Lower leg skin (tissue), 3 donors: ENCODE measurements at regions not wholly inside any gene's neighbourhood (a gene's known extent, or its start where the extent isn't known, plus 50 kb on each side); places are given as distances from the start of the nearest gene placed in this dataset.

Source experiments
- POLR2A ChIP-seq, 2 donors: fragments of 450-650 bp; IDR thresholded peaks; one replicate each; pipeline ENCODE4 v1.6.1; 2016 to 2017; ENCODE audit warnings: antibody characterized with exemption in 2 of 2, mild to moderate bottlenecking in 1 of 2, moderate library complexity in 1 of 2
- TF ChIP-seq, protein P1 (sequence below), 3 donors: fragments of 450-650 bp; IDR thresholded peaks; one replicate each; pipeline ENCODE4 v1.5.1; 2016; ENCODE audit warnings: antibody characterized with exemption in 3 of 3, mild to moderate bottlenecking in 3 of 3, moderate library complexity in 2 of 3

DNA sequence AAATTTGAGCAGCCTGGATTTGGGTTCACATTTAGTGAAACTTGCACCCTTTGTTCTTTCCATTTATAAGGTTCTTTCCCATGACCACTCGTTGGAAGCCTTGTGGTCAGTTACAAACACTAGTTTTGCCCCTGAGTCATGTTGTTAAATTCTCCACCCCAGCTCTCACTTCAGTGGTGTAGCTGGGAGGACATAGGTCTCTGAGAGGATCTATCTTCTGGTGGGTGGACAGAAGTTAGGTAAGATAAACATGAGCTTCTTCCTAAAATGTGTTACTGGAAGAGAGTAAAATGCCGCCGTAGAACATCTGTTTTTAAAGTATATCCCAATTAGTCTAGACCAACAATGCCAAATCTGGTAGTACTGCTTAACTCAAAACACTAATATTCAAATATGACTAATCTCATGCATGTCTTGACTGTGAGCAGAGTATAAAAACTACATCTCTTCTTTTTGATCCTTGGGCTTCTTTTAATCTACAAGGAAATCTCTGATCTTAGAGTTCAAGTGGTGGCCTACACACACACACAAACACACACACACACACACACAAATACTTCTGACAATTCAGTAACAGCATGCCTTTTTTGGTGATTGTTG, 162.6 kb upstream of the FN1 start:
- no peak for TF ChIP-seq POLR2A (IDR thresholded peaks at IDR 0.05)
- TF ChIP-seq, protein P1, sequence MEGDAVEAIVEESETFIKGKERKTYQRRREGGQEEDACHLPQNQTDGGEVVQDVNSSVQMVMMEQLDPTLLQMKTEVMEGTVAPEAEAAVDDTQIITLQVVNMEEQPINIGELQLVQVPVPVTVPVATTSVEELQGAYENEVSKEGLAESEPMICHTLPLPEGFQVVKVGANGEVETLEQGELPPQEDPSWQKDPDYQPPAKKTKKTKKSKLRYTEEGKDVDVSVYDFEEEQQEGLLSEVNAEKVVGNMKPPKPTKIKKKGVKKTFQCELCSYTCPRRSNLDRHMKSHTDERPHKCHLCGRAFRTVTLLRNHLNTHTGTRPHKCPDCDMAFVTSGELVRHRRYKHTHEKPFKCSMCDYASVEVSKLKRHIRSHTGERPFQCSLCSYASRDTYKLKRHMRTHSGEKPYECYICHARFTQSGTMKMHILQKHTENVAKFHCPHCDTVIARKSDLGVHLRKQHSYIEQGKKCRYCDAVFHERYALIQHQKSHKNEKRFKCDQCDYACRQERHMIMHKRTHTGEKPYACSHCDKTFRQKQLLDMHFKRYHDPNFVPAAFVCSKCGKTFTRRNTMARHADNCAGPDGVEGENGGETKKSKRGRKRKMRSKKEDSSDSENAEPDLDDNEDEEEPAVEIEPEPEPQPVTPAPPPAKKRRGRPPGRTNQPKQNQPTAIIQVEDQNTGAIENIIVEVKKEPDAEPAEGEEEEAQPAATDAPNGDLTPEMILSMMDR (IDR thresholded peaks at IDR 0.05) = no peak
